ENCODE measurements at regions not wholly inside any gene's neighbourhood (a gene's known extent, or its start where the extent isn't known, plus 50 kb on each side); places are given as distances from the start of the nearest gene placed in this dataset.
A peak's percentile ranks its signal among the peaks of the same experiment; 100 is the strongest.

- no peak overlapping the region for H3K27ac ChIP-seq
- peaks cover 28% of the 10 kb centered on the region; the same call in 1 of the 2 replicates for H3F3A ChIP-seq (ENCODE audit: insufficient read depth)
- no peaks in the 10 kb centered on the region for H4K20me1 ChIP-seq (ENCODE audit: insufficient read depth)
- no peak overlapping the region for H3K4me3 ChIP-seq
- no peak overlapping the region for H3K9ac ChIP-seq
- H3K79me2 ChIP-seq (ENCODE audit: insufficient read depth), result no peaks in the 10 kb centered on the region
- peaks cover 31% of the 10 kb centered on the region for H3K4me1 ChIP-seq (ENCODE audit: insufficient read depth)
- no peaks in the 10 kb centered on the region for H3K27me3 ChIP-seq (replicated peaks; ENCODE audit: insufficient read depth)
- in situ Hi-C loops (cut with MboI), result no loop called here
- no peaks in the 10 kb centered on the region for H3K9me2 ChIP-seq (ENCODE audit: insufficient read depth)
- no peak overlapping the region for H2AFZ ChIP-seq
- 86 to 89% methylated on average over 15 of the region's 15 CpGs for WGBS, 2 experiments (ENCODE audit: low coverage in 1 of 2, low lambda C conversion rate in 2 of 2, missing lambda C conversion rate in 2 of 2)
- no peak for DNase-seq
- H3K9me3 ChIP-seq (ENCODE audit: low read depth), result no peaks in the 10 kb centered on the region
- no peaks in the 10 kb centered on the region for H3K36me3 ChIP-seq (ENCODE audit: low read depth)
- no peak overlapping the region for H3K4me2 ChIP-seq (ENCODE audit: unreplicated experiment)
- TF ChIP-seq EZH2phosphoT487 (IDR thresholded peaks at IDR 0.05; ENCODE audit: insufficient read depth, low read depth), result no peak
- TF ChIP-seq EZH2 (IDR thresholded peaks at IDR 0.05; ENCODE audit: insufficient read depth, poor library complexity, severe bottlenecking), result no peak
Observed at GRCh38 chr22:48425091-48425506, 1402.6 kb downstream of the BRD1 start.

- Histone ChIP-seq H3K27ac (no peak overlapping the region), H2AFZ (no peak overlapping the region), H3K4me1 (ENCODE audit: insufficient read depth) (peaks cover 31% of the 10 kb centered on the region), H3K9me3 (ENCODE audit: low read depth) (no peaks in the 10 kb centered on the region), H3K36me3 (ENCODE audit: low read depth) (no peaks in the 10 kb centered on the region), H3K27me3 (replicated peaks; ENCODE audit: insufficient read depth) (no peaks in the 10 kb centered on the region), H3K4me2 (ENCODE audit: unreplicated experiment) (no peak overlapping the region), H3K9me2 (ENCODE audit: insufficient read depth) (no peaks in the 10 kb centered on the region), H3K9ac (no peak overlapping the region), H4K20me1 (ENCODE audit: insufficient read depth) (no peaks in the 10 kb centered on the region), H3K79me2 (ENCODE audit: insufficient read depth) (no peaks in the 10 kb centered on the region), H3F3A (ENCODE audit: insufficient read depth) (peaks cover 28% of the 10 kb centered on the region; the same call in 1 of the 2 replicates), H3K4me3 (no peak overlapping the region)
- in situ Hi-C loops (cut with MboI), result no loop called here
- TF ChIP-seq EZH2 (IDR thresholded peaks at IDR 0.05; ENCODE audit: insufficient read depth, poor library complexity, severe bottlenecking), result no peak
- TF ChIP-seq EZH2phosphoT487 (IDR thresholded peaks at IDR 0.05; ENCODE audit: insufficient read depth, low read depth), result no peak
- WGBS, 2 experiments (ENCODE audit: low coverage in 1 of 2, low lambda C conversion rate in 2 of 2, missing lambda C conversion rate in 2 of 2), result 59 to 62% methylated on average over 5 of the region's 5 CpGs
- no peak for DNase-seq
Observed at GRCh38 chr22:48424661-48425060, 1403.0 kb downstream of the BRD1 start.

- Histone ChIP-seq H3K4me1 (ENCODE audit: insufficient read depth) (peaks cover 30% of the 10 kb centered on the region), H3K4me3 (no peak overlapping the region), H3K9ac (no peak overlapping the region), H3K27me3 (replicated peaks; ENCODE audit: insufficient read depth) (no peaks in the 10 kb centered on the region), H3F3A (ENCODE audit: insufficient read depth) (peaks cover 27% of the 10 kb centered on the region; the same call in 1 of the 2 replicates), H2AFZ (no peak overlapping the region), H4K20me1 (ENCODE audit: insufficient read depth) (no peaks in the 10 kb centered on the region), H3K9me2 (ENCODE audit: insufficient read depth) (no peaks in the 10 kb centered on the region), H3K36me3 (ENCODE audit: low read depth) (no peaks in the 10 kb centered on the region), H3K9me3 (ENCODE audit: low read depth) (no peaks in the 10 kb centered on the region), H3K27ac (no peak overlapping the region), H3K79me2 (ENCODE audit: insufficient read depth) (no peaks in the 10 kb centered on the region), H3K4me2 (ENCODE audit: unreplicated experiment) (no peak overlapping the region)
- TF ChIP-seq EZH2phosphoT487 (IDR thresholded peaks at IDR 0.05; ENCODE audit: insufficient read depth, low read depth) (no peak), EZH2 (IDR thresholded peaks at IDR 0.05; ENCODE audit: insufficient read depth, poor library complexity, severe bottlenecking) (no peak)
- in situ Hi-C loops (cut with MboI), result no loop called here
- DNase-seq, result no peak
- WGBS, 2 experiments (ENCODE audit: low coverage in 1 of 2, low lambda C conversion rate in 2 of 2, missing lambda C conversion rate in 2 of 2), result 79 to 89% methylated on average over 18 of the region's 18 CpGs
Observed at GRCh38 chr22:48424201-48424627, 1403.5 kb downstream of the BRD1 start.

- Histone ChIP-seq H4K20me1 (ENCODE audit: insufficient read depth) (no peaks in the 10 kb centered on the region), H3K4me2 (ENCODE audit: unreplicated experiment) (peak overlapping the region; percentile 25), H3K4me1 (ENCODE audit: insufficient read depth) (peaks cover 25% of the 10 kb centered on the region), H3K27ac (peak overlapping the region; percentile 23), H2AFZ (peak overlapping the region; percentile 32; the same call in 1 of the 2 replicates), H3K36me3 (ENCODE audit: low read depth) (no peaks in the 10 kb centered on the region), H3K27me3 (replicated peaks; ENCODE audit: insufficient read depth) (no peaks in the 10 kb centered on the region), H3K9me2 (ENCODE audit: insufficient read depth) (no peaks in the 10 kb centered on the region), H3K9me3 (ENCODE audit: low read depth) (no peaks in the 10 kb centered on the region), H3F3A (ENCODE audit: insufficient read depth) (peaks cover 20% of the 10 kb centered on the region; the same call in 1 of the 2 replicates), H3K4me3 (0 out of 2 replicates have a peak overlapping the region, but pooled peaks have one; percentile 7), H3K9ac (0 out of 2 replicates have a peak overlapping the region, but pooled peaks have one; percentile 9), H3K79me2 (ENCODE audit: insufficient read depth) (no peaks in the 10 kb centered on the region)
- in situ Hi-C loops (cut with MboI), result no loop called here
- WGBS, 2 experiments (ENCODE audit: low coverage in 1 of 2, low lambda C conversion rate in 2 of 2, missing lambda C conversion rate in 2 of 2), result 3 to 4% methylated on average over 8 of the region's 8 CpGs
- DNase-seq, result peak; percentile 68
- no peak for TF ChIP-seq EZH2phosphoT487 (IDR thresholded peaks at IDR 0.05; ENCODE audit: insufficient read depth, low read depth)
- no peak for TF ChIP-seq EZH2 (IDR thresholded peaks at IDR 0.05; ENCODE audit: insufficient read depth, poor library complexity, severe bottlenecking)
Observed at GRCh38 chr22:48423481-48423911, 1404.2 kb downstream of the BRD1 start.
